Omental fat pad (tissue), 3 donors: ENCODE measurements at regions not wholly inside any gene's neighbourhood (a gene's known extent, or its start where the extent isn't known, plus 50 kb on each side); places are given as distances from the start of the nearest gene placed in this dataset.
"Not testable (repeated sequence)": the region's sequence is repeated elsewhere in the genome, so short reads cannot be mapped to it uniquely, and the experiment has no call there.

Experiments
- ATAC-seq: fragments of 150-250 bp; one replicate; pipeline ENCODE4 v1.9.1; 2016; ENCODE audit warnings: mild to moderate bottlenecking, moderate library complexity; ENCODE audit not compliant: low FRiP score
- DNase-seq: peaks from one replicate; pipeline ENCODE4 v3.0.0-alpha.2; 2019; ENCODE audit warnings: low spot score
- TF ChIP-seq, protein P1 (sequence below), 3 donors: fragments of 450-650 bp; IDR thresholded peaks; one replicate each; pipeline ENCODE4 v1.5.1; 2016 to 2017; ENCODE audit warnings: antibody characterized with exemption in 3 of 3, mild to moderate bottlenecking in 3 of 3, moderate library complexity in 2 of 3

DNA sequence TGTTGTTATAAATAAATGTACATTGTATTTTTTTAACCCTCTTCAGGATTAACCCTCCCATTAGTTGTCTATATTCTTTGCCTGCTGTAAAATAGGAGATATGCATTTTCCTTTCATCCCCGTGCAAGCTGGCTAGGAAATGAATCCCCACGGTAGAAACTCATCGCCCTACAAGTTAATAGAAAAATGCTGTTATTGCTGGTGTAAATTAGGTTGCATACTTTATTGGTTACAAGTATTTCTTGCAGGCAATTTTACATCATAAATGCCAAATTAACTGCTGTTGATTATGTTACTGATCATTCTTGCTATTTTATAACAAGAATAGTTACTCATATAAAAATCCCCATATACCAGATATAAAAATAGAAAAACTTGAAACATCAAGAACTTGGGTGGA, 454.2 kb upstream of the KLF6 start:
- TF ChIP-seq, protein P1, sequence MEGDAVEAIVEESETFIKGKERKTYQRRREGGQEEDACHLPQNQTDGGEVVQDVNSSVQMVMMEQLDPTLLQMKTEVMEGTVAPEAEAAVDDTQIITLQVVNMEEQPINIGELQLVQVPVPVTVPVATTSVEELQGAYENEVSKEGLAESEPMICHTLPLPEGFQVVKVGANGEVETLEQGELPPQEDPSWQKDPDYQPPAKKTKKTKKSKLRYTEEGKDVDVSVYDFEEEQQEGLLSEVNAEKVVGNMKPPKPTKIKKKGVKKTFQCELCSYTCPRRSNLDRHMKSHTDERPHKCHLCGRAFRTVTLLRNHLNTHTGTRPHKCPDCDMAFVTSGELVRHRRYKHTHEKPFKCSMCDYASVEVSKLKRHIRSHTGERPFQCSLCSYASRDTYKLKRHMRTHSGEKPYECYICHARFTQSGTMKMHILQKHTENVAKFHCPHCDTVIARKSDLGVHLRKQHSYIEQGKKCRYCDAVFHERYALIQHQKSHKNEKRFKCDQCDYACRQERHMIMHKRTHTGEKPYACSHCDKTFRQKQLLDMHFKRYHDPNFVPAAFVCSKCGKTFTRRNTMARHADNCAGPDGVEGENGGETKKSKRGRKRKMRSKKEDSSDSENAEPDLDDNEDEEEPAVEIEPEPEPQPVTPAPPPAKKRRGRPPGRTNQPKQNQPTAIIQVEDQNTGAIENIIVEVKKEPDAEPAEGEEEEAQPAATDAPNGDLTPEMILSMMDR (IDR thresholded peaks at IDR 0.05) = no peak
- no peak for ATAC-seq
- no peak for DNase-seq

DNA sequence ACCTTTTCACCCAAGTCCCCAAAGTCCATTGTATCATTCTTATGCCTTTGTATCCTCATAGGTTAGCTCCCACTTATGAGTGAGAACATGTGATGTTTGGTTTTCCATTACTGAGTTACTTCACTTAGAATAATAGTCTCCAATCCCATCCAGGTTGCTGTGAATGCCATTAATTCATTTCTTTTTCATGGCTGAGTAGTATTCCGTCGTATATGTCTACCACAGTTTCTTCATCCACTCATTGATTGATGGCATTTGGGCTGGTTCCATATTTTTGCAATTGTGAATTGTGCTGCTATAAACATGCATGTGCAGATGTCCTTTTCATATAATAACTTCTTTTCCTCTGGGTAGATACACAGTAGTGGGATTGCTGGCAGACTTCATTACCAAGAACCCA, 451.9 kb upstream of the KLF6 start:
- ATAC-seq, DNase-seq: not testable (repeated sequence)

DNA sequence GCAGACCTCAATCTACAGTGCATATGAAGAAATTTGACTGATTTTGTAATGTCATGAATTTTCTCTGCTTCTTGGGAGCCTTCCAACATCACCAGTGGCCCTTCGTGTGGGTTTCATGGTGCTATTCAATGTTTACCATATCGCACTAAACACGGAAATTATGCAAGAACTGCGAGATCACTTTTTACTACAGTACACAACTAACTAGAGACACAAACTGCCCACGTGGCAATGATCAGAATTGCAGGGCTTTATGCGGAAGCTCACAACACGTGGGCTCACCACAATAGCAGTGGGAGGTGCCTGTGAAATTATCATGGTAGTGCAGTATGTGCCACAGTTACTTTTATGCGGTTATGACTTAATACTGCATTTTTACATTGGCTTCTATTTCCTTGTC, 449.7 kb upstream of the KLF6 start:
- no peak for ATAC-seq

DNA sequence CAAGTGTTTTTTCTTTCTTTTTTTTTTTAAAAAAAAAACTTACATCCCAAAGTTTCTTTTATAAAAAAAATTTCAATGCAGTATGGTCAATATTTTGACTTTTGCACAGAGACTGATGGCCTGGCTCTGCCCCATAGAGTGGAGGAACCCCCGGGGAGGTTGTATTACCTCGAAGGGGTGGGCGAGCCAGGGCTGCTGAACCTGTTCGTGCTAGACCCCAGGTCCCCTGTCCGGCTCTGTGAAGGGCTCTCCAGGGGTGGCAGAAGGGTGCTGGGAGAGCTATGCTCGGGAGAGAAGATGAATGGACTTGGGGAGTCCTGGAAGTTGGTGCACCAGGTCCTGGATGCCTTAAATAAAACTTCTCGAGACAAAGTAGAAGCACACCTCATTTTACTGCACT, 446.4 kb upstream of the KLF6 start:
- DNase-seq (no peak), ATAC-seq (no peak)
- TF ChIP-seq, protein P1 (IDR thresholded peaks at IDR 0.05) = no peak

More for the DNA sequence above, 449.7 kb upstream of the KLF6 start:
- TF ChIP-seq, protein P1 (IDR thresholded peaks at IDR 0.05) = no peak
- DNase-seq = no peak

DNA sequence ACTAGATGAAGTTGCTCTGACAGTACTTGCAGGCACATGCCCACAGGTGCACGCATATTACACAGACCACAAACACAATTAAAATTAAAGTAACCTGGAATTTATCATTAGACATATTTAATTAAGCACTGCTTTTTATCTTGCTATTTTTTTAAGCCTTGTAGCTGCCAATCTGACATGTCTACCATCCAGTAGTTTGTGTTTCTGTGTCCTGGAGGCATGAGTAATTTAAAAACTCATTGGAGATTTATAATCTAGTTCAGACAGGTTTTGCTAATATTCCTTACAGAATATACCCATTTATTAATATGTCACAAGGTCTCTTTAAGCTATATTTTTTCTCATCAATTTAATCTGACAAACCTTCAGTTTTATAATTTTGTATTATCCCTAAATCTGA, 445.0 kb upstream of the KLF6 start:
- DNase-seq (no peak), ATAC-seq (no peak)
- TF ChIP-seq, protein P1 (IDR thresholded peaks at IDR 0.05) = no peak

DNA sequence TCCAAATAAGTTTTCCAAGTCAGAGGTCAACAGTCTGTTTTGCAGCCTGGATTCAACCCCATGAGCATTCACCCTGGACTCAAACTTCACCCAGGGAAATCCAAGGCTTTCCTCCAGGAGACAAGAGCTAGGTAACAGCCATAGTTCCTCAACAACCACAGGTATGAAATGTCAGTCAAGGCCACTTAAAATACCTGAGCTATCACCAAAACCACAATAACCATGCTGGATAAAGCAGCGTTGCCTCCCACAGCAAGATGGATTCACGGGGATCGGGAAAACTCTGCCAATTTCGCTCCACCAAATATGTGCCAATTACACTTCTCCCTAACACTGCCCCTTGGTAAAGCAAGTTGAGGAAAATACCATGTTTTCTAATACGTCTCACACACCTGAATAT, 444.1 kb upstream of the KLF6 start:
- DNase-seq (no peak), ATAC-seq (no peak)
- TF ChIP-seq, protein P1 (IDR thresholded peaks at IDR 0.05) = no peak

DNA sequence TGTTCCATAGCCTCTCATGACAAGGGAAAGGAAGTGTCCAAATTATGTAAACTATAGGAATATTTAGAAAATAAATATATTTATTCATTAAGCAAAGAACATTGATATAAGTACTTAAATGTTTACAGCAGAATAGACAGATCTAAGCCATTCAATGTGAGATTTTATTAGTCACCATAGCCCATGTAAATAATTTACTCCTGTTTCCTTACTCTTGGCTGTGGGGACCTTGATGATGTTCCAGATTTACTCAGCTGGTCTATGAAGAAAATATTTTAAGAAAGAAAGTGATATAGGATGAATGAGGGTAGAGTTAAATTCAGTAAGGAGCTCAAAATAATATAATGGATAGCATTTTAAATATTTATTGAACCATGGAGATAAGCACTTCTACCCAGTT, 442.6 kb upstream of the KLF6 start:
- no peak for DNase-seq
- TF ChIP-seq, protein P1 (IDR thresholded peaks at IDR 0.05) = no peak
- ATAC-seq = no peak

DNA sequence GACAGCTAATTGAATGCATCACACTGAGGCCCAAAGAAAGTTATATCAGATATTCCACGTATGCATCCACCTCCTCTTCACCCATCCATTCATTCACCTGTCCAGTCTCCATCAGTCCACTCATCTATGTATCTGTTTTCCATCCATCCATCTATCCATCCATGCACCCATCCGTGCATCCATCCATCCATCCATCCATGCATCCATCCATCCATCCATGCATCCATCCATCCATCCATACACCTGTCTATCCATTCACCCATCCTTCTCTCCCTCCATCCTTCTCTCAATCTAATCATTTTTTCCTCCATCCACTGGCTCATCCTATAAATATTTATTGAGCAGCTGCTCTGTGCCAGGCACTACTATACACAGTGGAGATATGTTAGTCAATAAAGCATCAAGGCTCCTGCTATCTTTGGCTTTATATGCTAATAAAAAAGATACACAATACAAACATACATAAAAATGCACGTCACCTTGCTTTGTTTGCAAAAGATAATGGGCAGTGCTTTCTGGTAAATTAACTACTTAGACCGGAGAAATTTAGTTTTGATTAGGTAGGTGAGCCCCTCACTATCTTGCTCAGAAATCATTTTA, 442.0 kb upstream of the KLF6 start:
- ATAC-seq = no peak
- no peak for DNase-seq
- TF ChIP-seq, protein P1 (IDR thresholded peaks at IDR 0.05) = no peak
